AG10803 (cell line): ENCODE measurements at regions not wholly inside any gene's neighbourhood (a gene's known extent, or its start where the extent isn't known, plus 50 kb on each side); places are given as distances from the start of the nearest gene placed in this dataset.

ENCODE experiments used
- DNase-seq: peaks from one replicate; pipeline ENCODE4 v3.0.0; 2010; ENCODE audit warnings: low read depth
- H3K4me3 ChIP-seq: 2 replicates; pipeline ENCODE4 v1.5.1; 2011; ENCODE audit warnings: mild to moderate bottlenecking, low read length, control low read depth
- CTCF ChIP-seq: conservative IDR thresholded peaks from 2 replicates; pipeline ENCODE4 v1.5.1; 2011; ENCODE audit warnings: mild to moderate bottlenecking, low read length, control low read depth, inconsistent platforms

GRCh38 chr11:15621565-15621964 is 506.8 kb downstream of the INSC start:
- DNase-seq: no peak
- H3K4me3 ChIP-seq: no peak overlapping the region
- TF ChIP-seq CTCF: no peak

GRCh38 chr11:15622231-15622890 is 507.6 kb downstream of the INSC start:
- no peak overlapping the region for H3K4me3 ChIP-seq
- DNase-seq: no peak
- TF ChIP-seq CTCF: no peak

GRCh38 chr11:15624701-15625100 is 510.0 kb downstream of the INSC start:
- no peak for DNase-seq
- H3K4me3 ChIP-seq: no peak overlapping the region
- TF ChIP-seq CTCF: no peak

- no peak for DNase-seq
- no peak for TF ChIP-seq CTCF
- H3K4me3 ChIP-seq: no peak overlapping the region
Observed at GRCh38 chr11:15625691-15626090, 511.0 kb downstream of the INSC start.

- DNase-seq: peak; percentile 8
- no peak overlapping the region for H3K4me3 ChIP-seq
Observed at GRCh38 chr11:15627560-15627959, 512.8 kb downstream of the INSC start.

GRCh38 chr11:15629690-15630321 is 515.1 kb downstream of the INSC start:
- H3K4me3 ChIP-seq: no peak overlapping the region
- TF ChIP-seq CTCF: no peak
- DNase-seq: no peak

More at GRCh38 chr11:15627560-15627959, 512.8 kb downstream of the INSC start:
- TF ChIP-seq CTCF: no peak

- DNase-seq: no peak
- TF ChIP-seq CTCF: no peak
- no peak overlapping the region for H3K4me3 ChIP-seq
Observed at GRCh38 chr11:15630896-15631295, 516.2 kb downstream of the INSC start.
